HCT116 (cell line): ENCODE measurements at regions not wholly inside any gene's neighbourhood (a gene's known extent, or its start where the extent isn't known, plus 50 kb on each side); places are given as distances from the start of the nearest gene placed in this dataset.

Experiments used
- ATAC-seq: fragments of 200-7000 bp; cut with Tn5 transposase; 2 replicates; pipeline ENCODE4 v1.9.1; 2020; ENCODE audit warnings: mild to moderate bottlenecking, moderate library complexity
- BruUV-seq: library from RNA; stranded (reverse); fragments of 400-500 nt; replicated peaks from 2 replicates; lab custom pipeline; 2021; lab: Mats Ljungman, UMichigan
- CTCF ChIA-PET: fragments of 300-600 bp; sonication (Branson Sonifier 250); formaldehyde crosslinking; loops from one replicate; lab custom pipeline; 2021; ENCODE audit warnings: antibody characterized with exemption; lab: Charles Lee
- POLR2A ChIA-PET: fragments of 300-600, 350-600 bp; sonication (Branson Sonifier 250); formaldehyde crosslinking; loops from one replicate; lab custom pipeline; 2021; ENCODE audit warnings: antibody characterized with exemption; lab: Charles Lee
- RAD21 ChIA-PET, 2 experiments: fragments of 300-600 bp; sonication (Branson Sonifier 250); formaldehyde crosslinking; loops; one replicate each; lab custom pipeline; 2023; ENCODE audit warnings: low total read pairs in 2 of 2; ENCODE audit not compliant: uncharacterized antibody in 2 of 2, unreplicated experiment in 2 of 2, low non-redundant PET in 1 of 2; lab: Charles Lee
- DNase-seq: peaks from one replicate; pipeline ENCODE4 v3.0.0-alpha.2; 2010; ENCODE audit warnings: low read depth, low spot score
- H2AFZ ChIP-seq: fragments of 200-600 bp; shearing (Covaris generic), sonication (generic); 2 replicates; pipeline ENCODE4 v1.6.1; 2017; ENCODE audit warnings: low read depth, mixed run types, mixed read lengths, antibody characterized with exemption, low read length; ENCODE audit not compliant: poor library complexity, severe bottlenecking
- H3K27ac ChIP-seq: 2 replicates; pipeline ENCODE4 v1.5.1; 2012; ENCODE audit warnings: low read depth, low read length
- H3K27me3 ChIP-seq: fragments of 200-600 bp; sonication (generic); 2 replicates; pipeline ENCODE4 v1.6.1; 2016; ENCODE audit warnings: mixed run types, low read length, mixed read lengths; ENCODE audit not compliant: insufficient read depth
- H3K36me3 ChIP-seq, 2 experiments: fragments of 200-500 bp in 1 of 2; fragments of 200-600 bp in 1 of 2; sonication (Bioruptor generic) in 1 of 2; sonication (generic) in 1 of 2; 2 replicates each; pipeline versions ENCODE4 v1.5.1 to v1.6.1; 2014 to 2016; ENCODE audit warnings: low read length in 2 of 2, inconsistent platforms in 1 of 2, mixed read lengths in 1 of 2, mixed run types in 1 of 2; ENCODE audit not compliant: insufficient read depth in 2 of 2, control insufficient read depth in 1 of 2
- H3K4me1 ChIP-seq, 2 experiments: fragments of 200-600 bp in 1 of 2; sonication (generic) in 1 of 2; 2 replicates each; pipeline versions ENCODE4 v1.5.1 to v1.6.1; 2012 to 2017; ENCODE audit warnings: low read length in 2 of 2, inconsistent platforms in 1 of 2, mild to moderate bottlenecking in 1 of 2, mixed read lengths in 1 of 2, mixed run types in 1 of 2, moderate library complexity in 1 of 2; ENCODE audit not compliant: insufficient read depth in 2 of 2, control insufficient read depth in 1 of 2
- H3K4me2 ChIP-seq: fragments of 200-600 bp; sonication (generic); 2 replicates; pipeline ENCODE4 v1.6.1; 2017; ENCODE audit warnings: mixed run types, low read length, mixed read lengths
- H3K4me3 ChIP-seq, 2 experiments: fragments of 200-600 bp in 1 of 2; sonication (generic) in 1 of 2; replicated peaks in 1 of 2; 2 replicates each; pipeline ENCODE4 v1.5.1; 2011 to 2016; ENCODE audit warnings: low read length in 2 of 2, control low read depth in 1 of 2, low read depth in 1 of 2, mild to moderate bottlenecking in 1 of 2, mixed read lengths in 1 of 2, mixed run types in 1 of 2
- H3K79me2 ChIP-seq: fragments of 200-600 bp; sonication (generic); 2 replicates; pipeline ENCODE4 v1.6.1; 2017; ENCODE audit warnings: mild to moderate bottlenecking, mixed run types, low read length, moderate library complexity, mixed read lengths; ENCODE audit not compliant: insufficient read depth
- H3K9ac ChIP-seq: fragments of 200-600 bp; sonication (generic); 2 replicates; pipeline ENCODE4 v1.6.1; 2016; ENCODE audit warnings: low read length, mixed read lengths
- H3K9me2 ChIP-seq: fragments of 200-600 bp; sonication (generic), shearing (Covaris generic); 2 replicates; pipeline ENCODE4 v1.6.1; 2017; ENCODE audit warnings: mixed run types, mild to moderate bottlenecking, moderate library complexity; ENCODE audit not compliant: insufficient read depth
- H3K9me3 ChIP-seq, 2 experiments: fragments of 200-500 bp in 1 of 2; fragments of 200-600 bp in 1 of 2; sonication (Bioruptor generic) in 1 of 2; sonication (generic) in 1 of 2; 2 replicates each; pipeline ENCODE4 v1.6.1; 2014 to 2017; ENCODE audit warnings: low read length in 2 of 2, mixed read lengths in 2 of 2, inconsistent platforms in 1 of 2, low read depth in 1 of 2, mild to moderate bottlenecking in 1 of 2, mixed run types in 1 of 2, moderate library complexity in 1 of 2; ENCODE audit not compliant: control insufficient read depth in 1 of 2, insufficient read depth in 1 of 2
- H4K20me1 ChIP-seq: fragments of 200-600 bp; sonication (generic), shearing (Covaris generic); 2 replicates; pipeline ENCODE4 v1.6.1; 2017; ENCODE audit warnings: mixed run types, mild to moderate bottlenecking, moderate library complexity; ENCODE audit not compliant: insufficient read depth
- ATF3 ChIP-seq: IDR thresholded peaks from 2 replicates; pipeline ENCODE4 v1.6.1; 2012
- CBX3 ChIP-seq: IDR thresholded peaks from 2 replicates; pipeline ENCODE4 v1.6.1; 2012; ENCODE audit warnings: low read depth
- EGR1 ChIP-seq: IDR thresholded peaks from 2 replicates; pipeline ENCODE4 v1.6.1; 2012; ENCODE audit warnings: low read depth
- ELF1 ChIP-seq: IDR thresholded peaks from 2 replicates; pipeline ENCODE4 v1.6.1; 2012; ENCODE audit warnings: low read depth, borderline replicate concordance
- EZH2 ChIP-seq: fragments of 200-600 bp; sonication (generic); IDR thresholded peaks from 2 replicates; pipeline ENCODE4 v1.6.1; 2017; ENCODE audit warnings: antibody characterized with exemption, mixed run types
- EZH2phosphoT487 ChIP-seq: fragments of 200-600 bp; IDR thresholded peaks from 2 replicates; pipeline ENCODE4 v1.6.1; 2018; ENCODE audit warnings: antibody characterized with exemption, borderline replicate concordance
- JUND ChIP-seq: IDR thresholded peaks from 2 replicates; pipeline ENCODE4 v1.6.1; 2012
- MAX ChIP-seq: IDR thresholded peaks from 2 replicates; pipeline ENCODE4 v1.6.1; 2012
- POLR2A ChIP-seq: IDR thresholded peaks from 2 replicates; pipeline ENCODE4 v1.7.0; 2011; ENCODE audit warnings: borderline replicate concordance; ENCODE audit not compliant: insufficient read depth, insufficient read length; ENCODE audit errors: extremely low read depth
- POLR2AphosphoS5 ChIP-seq: IDR thresholded peaks from 2 replicates; pipeline ENCODE4 v1.6.1; 2011; ENCODE audit warnings: mild to moderate bottlenecking, low read depth, low read length, moderate library complexity
- RAD21 ChIP-seq: IDR thresholded peaks from 2 replicates; pipeline ENCODE4 v1.6.1; 2012; ENCODE audit warnings: low read depth, mild to moderate bottlenecking
- REST ChIP-seq: IDR thresholded peaks from 2 replicates; pipeline ENCODE4 v1.6.1; 2012; ENCODE audit warnings: low read depth
- SIN3A ChIP-seq: IDR thresholded peaks from 2 replicates; pipeline ENCODE4 v1.6.1; 2012; ENCODE audit warnings: low read depth
- SP1 ChIP-seq: IDR thresholded peaks from 2 replicates; pipeline ENCODE4 v1.6.1; 2012; ENCODE audit warnings: low read depth
- SRF ChIP-seq: IDR thresholded peaks from 2 replicates; pipeline ENCODE4 v1.6.1; 2012; ENCODE audit warnings: low read depth
- TCF7L2 ChIP-seq: IDR thresholded peaks from 2 replicates; pipeline ENCODE4 v1.7.0; 2011; ENCODE audit warnings: borderline replicate concordance, inconsistent platforms; ENCODE audit not compliant: insufficient read depth, insufficient read length; ENCODE audit errors: extremely low read depth
- ZBTB33 ChIP-seq: IDR thresholded peaks from 2 replicates; pipeline ENCODE4 v1.6.1; 2011; ENCODE audit warnings: mild to moderate bottlenecking, low read length, moderate library complexity; ENCODE audit not compliant: insufficient replicate concordance; ENCODE audit errors: extremely low read depth
- ZFX ChIP-seq: fragments of 450-650 bp; IDR thresholded peaks from 2 replicates; pipeline ENCODE4 v1.6.1; 2017
- ZNF274 ChIP-seq: fragments of 200-500 bp; sonication (Bioruptor generic); IDR thresholded peaks from 2 replicates; pipeline ENCODE4 v1.6.1; 2014; ENCODE audit warnings: mild to moderate bottlenecking, low read depth, low read length, inconsistent platforms
- intact Hi-C: fragments of 100-400 bp; cut with micrococcal nuclease; formaldehyde crosslinking; loops from 2 replicates; pipeline ENCODE4 v1.10.0; 2022

GRCh38 chr20:7195704-7196103 is 428.2 kb downstream of the BMP2 start:
- no peaks in the 10 kb centered on the region for H3K9me2 ChIP-seq
- ATAC-seq (no peak), DNase-seq (no peak)
- H3K36me3 ChIP-seq, result no peaks in the 10 kb centered on the region
- H3K79me2 ChIP-seq, result no peaks in the 10 kb centered on the region
- H3K4me3 ChIP-seq, result no peak overlapping the region
- ChIA-PET RAD21 (no interaction called here), CTCF (no interaction called here), POLR2A (no interaction called here)
- H3K4me1 ChIP-seq, result no peaks in the 10 kb centered on the region
- intact Hi-C loops, result no loop called here
- H3K9ac ChIP-seq, result no peak overlapping the region
- peaks cover 4 to 10% of the 10 kb centered on the region in 2 experiments; a peak in 1 of 4 replicates for H3K9me3 ChIP-seq
- no peak for TF ChIP-seq EGR1
- TF ChIP-seq EZH2, result no peak
- no peak for TF ChIP-seq REST
- TF ChIP-seq ZFX, result no peak
- TF ChIP-seq SIN3A, result no peak
- TF ChIP-seq SRF, result no peak
- TF ChIP-seq ATF3, result no peak
- TF ChIP-seq POLR2AphosphoS5, result no peak
- TF ChIP-seq ELF1, result no peak
- TF ChIP-seq ZNF274, result no peak
- TF ChIP-seq SP1, result no peak
- TF ChIP-seq MAX, result no peak
- TF ChIP-seq ZBTB33, result no peak
- no peak for TF ChIP-seq POLR2A
- TF ChIP-seq CBX3, result no peak
- no peak for TF ChIP-seq JUND
- no peak for TF ChIP-seq TCF7L2
- TF ChIP-seq EZH2phosphoT487, result no peak
- TF ChIP-seq RAD21, result no peak
- no peak overlapping the region for H2AFZ ChIP-seq
- no peak overlapping the region for H3K27ac ChIP-seq
- no peaks in the 10 kb centered on the region for H4K20me1 ChIP-seq
- H3K27me3 ChIP-seq, result no peaks in the 10 kb centered on the region
- H3K4me2 ChIP-seq, result no peak overlapping the region
- BruUV-seq, result no TSS peak
